Activated T-cell treated with anti-CD3 and anti-CD28 coated beads for 1 hour (primary cell): ENCODE measurements at regions not wholly inside any gene's neighbourhood (a gene's known extent, or its start where the extent isn't known, plus 50 kb on each side); places are given as distances from the start of the nearest gene placed in this dataset.

Experiments
- DNase-seq: peaks from one replicate; pipeline ENCODE4 v3.0.0-alpha.2; 2020; ENCODE audit warnings: low read depth

DNA sequence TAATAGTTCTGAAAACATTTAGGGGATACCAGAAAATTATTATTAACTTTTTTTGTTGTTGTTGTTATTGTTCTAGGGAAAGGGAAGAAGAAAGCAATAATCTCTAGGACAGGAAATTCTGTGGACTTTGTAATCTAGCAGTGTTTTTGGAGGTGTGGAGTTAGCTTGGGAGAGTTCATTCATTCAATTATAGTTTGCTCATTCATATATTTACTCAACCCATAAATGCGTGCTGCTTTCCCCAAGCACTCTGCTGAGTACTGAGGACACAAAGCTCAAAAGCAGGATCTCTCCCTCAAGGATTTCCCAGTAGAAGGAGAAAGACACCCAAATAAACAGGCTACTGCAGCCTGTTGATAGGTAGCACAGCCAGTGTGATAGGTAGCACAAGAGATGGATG, 984.3 kb downstream of the BCL11A start:
- DNase-seq, result no peak

DNA sequence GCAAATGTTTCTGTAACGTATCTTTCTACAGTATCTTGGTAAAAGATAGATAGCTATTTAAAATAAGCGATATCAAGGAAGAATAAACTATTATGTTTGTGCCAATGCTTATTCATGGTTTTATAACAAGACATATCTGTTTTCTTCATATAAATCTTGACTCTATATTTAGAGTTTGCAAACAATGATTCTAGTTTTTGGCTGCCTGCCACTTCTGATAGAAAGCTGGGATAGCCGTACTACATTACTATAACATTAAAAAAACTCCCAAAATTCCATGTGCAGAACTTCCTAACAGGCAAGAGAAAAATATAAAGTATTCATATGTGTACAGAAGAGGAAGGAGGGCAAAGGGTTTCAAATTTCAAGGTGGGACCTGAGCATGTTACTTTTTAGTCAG, 985.0 kb downstream of the BCL11A start:
- DNase-seq, result no peak

DNA sequence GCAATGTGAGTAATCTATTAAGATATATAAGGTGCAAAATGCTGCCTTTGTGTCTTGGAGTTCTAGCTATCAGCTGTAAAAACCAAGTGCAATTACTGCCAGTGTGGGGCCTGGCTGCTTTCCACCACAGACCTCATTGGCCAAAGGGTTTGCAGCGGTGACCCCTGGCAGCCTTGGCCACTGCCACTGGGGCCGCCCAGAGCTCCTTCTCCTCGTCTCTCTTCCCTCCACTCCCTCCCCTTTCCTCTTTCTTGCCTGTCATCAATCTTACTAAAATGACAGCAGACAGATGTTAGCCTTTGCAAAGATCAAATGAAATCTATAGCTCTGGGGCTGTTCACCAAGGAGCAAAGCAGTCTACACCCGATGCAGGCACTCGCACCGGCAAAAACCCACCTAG, 986.3 kb downstream of the BCL11A start:
- DNase-seq, result no peak

DNA sequence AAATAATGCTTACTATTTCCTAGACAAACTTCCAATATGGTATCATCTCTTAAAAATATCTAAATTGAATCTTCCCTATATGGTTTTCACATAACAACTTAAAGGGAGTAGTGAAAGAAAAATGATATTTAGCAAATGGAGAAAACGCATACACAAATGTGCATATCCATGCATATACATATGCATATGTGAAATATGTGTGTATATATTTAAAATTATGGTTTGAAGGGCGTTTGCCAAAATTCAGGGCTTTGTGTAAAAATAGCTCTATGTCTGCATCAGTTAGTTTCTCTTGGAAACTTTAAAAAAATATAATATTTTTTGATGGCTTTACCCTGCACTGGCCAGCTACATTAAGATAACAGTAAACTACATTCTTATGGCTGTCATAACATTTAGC, 986.7 kb downstream of the BCL11A start:
- no peak for DNase-seq

DNA sequence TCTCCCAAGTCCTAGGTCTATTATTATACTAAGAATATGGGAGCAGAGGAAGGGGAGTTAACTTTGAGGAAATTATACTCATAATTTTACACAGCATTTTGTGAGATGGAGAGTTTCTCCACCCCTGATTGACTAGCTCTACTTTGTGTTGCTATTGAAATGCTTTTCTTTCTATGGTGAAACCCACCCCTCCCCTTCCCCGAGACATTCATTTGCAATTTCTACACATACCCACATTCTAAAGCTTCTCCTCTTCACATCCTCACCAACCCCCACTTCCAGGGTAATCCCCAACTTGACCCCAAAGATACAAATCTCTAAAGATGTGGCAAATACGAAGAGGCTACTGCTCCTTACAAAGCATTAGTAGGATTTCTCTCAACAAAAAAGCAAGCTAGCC, 992.2 kb downstream of the BCL11A start:
- no peak for DNase-seq

DNA sequence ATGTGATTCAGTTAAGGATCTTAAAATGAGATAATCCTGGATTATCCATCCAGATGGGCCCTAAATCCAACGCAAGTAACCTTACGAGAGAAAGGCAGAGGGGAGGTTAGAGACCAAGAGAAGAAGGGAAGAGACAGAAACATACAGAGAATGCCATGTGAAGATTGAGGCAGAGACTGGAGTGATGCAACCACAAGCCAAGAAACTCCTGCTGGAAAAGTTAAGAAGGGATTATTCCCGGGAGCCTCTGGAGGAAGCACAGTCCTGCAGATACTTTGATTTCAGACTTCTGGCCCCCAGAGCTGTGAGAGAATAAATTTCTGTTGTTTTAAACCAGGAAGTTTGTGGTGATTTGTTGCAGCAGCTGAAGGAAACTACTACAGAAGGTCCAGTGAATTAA, 992.7 kb downstream of the BCL11A start:
- no peak for DNase-seq

DNA sequence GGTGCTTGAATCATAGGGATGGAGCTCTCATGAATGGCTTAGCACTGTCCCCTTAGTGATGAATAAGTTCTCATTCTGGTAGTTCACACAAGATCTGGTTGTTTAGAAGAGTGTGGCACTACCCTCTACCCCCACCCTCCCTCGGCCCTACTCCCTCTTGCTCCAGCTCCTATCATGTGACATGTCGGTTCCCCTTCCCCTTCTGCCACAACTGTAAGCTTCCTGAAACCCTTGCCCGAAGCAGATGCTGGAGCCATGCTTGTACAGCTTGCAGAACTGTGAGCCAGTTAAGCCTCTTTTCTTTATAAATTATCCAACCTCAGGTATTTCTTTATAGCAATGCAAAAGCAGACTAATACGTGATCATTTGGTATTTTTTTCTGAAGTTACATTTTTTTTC, 1012.6 kb downstream of the BCL11A start:
- no peak for DNase-seq

DNA sequence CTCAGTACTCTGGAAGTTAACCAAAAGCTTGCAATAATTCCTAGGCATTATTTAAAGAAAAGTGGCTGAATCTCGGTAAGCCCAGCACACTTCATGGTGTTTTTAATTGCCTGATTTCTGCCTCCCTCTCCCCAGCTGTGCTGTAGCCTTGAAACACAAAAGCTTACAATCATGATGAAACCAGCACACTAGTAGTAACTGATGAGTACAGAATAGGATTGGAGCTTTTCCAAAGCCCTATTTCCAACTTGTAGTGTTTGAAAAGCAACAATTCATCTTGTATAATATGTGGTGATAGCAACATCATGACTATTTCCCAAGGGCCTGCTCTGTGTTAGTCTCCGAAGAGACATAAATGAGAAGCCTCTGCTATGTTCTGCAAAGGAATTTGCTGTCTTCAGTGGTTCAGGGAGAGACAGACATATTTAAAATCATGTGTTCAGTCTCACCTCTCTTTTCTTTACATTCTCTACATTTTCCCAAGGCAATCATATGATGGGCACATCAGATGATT, 1015.0 kb downstream of the BCL11A start:
- DNase-seq, result no peak

DNA sequence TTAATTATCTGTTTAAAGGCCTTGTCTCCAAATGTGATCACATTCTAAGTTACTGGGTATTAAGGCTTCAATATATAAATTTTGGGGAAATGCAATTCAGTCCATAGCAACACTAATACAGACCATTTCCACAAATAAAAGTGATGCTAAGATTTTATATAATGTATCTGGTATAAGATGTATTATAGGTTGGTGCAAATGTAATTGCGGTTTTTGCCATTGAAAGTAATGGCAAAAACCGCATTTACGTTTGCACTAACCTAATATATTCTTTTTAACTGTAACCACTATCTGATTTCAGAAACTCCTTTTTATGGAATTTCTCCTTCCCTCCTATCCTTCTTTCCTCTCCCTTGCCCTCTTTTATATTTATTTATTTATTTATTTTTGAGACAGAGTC, 1020.6 kb downstream of the BCL11A start:
- DNase-seq, result no peak

DNA sequence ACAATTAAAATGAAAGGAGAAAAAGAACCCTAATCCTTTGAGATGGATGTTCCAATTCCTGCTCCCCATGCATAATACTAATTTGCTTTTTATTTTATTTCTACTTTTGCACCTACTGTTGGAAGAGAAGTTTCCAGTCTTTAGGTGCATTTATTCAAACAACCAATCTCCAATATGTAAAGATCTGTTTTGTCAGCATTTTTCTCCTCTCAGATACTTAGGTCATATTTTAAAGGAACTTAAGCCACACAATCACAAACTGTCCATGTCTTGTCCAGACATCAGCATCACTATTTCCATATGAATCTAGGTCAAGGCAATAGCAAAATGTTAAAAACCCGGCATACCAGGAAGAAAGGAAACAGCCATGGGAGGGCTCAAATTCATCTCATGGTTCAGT, 1023.2 kb downstream of the BCL11A start:
- DNase-seq, result no peak

DNA sequence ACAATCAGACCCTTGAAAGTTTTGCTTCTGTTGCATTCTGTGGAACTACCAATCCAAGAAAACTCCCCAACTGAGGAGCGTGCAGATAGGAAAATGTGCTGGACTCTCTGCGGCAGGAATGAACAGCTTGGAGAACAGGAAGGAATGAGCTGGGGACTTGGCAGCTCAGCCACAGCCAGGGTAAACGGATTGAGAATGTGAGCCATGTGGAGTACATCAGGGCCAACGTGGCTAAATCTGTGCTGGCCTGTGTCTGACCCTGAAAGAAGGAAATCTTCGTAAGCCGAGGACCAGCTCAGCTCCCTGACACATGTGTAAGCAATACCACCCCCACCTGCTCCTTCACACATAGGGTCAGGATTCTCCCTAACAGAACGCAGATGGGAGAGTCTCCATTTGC, 1023.7 kb downstream of the BCL11A start:
- no peak for DNase-seq

DNA sequence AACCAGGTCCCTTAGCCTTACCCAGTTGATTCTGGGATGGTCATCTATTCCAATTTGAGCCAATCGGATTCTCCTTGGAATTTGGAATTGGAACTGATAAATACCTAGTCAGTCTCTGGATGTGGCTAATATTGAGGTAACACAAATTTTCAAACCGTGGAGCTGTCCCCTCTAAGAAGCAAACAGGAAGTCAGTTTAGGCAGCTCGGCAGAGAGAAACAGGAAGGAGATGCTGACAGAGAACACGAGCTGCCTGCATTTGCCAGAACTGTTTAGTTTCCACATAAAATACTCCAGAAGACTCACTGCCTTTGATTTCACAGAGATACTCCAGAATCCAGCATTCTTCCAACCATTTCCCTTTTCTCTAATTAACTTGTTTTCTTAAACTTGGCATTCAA, 1024.9 kb downstream of the BCL11A start:
- DNase-seq, result no peak

DNA sequence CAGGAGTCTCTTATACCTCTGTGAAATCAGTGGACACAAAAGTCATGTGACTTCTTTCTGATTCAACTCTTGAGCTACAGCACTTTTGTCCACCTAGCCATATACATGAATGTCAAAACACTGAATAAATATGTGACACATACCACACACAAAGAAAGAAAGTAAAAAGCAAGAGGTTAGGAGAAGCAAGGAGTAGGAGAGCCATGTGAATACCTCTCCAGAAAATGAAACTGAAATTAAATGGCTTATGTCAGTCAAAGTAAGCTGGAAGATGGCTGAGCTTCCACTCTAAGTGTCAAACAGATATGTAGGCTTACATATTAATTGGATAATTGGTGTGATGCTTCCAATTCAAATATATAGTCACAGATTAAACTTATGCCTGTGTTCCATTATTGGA, 1050.5 kb downstream of the BCL11A start:
- DNase-seq, result no peak

DNA sequence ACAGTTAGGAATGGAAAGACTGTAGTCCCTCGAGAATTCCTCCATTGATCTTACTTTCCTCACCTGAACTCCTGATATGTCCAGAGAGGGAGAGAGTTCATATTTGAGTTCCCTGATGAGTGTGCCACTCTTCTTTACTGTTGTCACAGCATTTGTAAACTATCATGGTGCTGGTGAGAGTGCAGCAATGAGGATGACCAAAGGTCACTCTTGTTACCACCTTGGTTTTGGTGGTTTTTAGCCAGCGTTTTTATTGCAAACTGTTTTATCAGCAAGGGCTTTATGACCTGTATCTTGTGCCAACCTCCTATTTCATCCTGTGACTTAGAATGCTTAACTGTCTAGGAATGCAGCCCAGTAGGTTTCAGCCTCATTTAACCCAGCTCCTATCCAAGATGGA, 1062.5 kb downstream of the BCL11A start:
- DNase-seq, result no peak

DNA sequence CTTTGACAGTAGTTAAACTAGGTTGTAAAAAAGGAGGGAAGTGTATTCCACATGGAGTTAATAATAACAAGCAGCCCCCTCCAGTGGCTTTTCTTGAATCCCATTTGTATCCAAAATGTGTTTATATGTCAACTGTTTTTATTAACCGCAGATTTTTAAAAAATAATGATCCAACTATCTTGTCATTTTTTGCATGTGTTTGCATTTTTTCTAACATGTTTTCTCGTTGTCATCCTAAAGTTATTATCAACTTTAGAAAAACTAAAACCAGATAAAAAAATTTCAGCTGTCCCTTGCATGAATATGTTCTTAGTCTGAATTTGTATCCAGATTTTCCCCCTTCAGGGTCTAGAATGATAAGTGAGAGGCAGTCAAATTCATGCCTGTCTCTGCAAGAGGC, 1063.3 kb downstream of the BCL11A start:
- DNase-seq, result no peak

DNA sequence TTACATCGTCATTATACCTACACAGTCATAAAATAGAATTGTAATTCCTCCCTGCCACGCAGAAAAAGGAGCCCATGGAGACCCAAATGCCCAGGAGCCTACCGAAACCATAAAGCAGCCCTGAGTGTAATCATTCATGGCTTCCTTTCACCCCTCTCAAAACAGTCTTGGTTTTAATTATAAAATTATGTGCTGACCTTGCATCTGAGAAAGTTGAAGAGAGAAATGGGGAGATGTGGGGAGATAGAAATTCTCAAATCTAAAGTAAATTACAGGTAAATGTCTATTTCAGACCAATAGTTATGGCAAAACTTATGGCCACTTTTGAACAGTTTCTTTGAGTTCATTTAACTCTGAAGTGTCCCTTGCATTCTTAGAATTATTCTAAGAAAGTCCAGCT, 1068.8 kb downstream of the BCL11A start:
- no peak for DNase-seq

DNA sequence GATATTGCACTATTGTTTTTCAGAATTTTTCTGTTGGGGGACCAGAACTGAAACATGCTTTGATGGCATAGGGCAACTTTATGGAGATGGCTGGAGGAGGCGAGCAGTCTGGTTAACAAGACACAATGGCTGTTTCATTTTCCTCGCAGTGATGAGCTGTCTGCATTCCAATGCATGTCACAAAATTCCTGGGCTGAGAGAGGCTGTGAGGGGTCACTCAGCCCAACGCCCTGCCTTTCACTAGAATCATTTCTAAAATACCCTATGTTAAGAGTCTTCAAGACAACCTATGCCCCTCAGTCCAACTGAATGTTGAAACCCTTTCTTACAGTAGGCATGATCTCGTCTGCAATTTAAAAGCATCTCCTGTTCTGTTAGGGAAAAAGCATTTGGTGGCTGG, 1090.0 kb downstream of the BCL11A start:
- no peak for DNase-seq

DNA sequence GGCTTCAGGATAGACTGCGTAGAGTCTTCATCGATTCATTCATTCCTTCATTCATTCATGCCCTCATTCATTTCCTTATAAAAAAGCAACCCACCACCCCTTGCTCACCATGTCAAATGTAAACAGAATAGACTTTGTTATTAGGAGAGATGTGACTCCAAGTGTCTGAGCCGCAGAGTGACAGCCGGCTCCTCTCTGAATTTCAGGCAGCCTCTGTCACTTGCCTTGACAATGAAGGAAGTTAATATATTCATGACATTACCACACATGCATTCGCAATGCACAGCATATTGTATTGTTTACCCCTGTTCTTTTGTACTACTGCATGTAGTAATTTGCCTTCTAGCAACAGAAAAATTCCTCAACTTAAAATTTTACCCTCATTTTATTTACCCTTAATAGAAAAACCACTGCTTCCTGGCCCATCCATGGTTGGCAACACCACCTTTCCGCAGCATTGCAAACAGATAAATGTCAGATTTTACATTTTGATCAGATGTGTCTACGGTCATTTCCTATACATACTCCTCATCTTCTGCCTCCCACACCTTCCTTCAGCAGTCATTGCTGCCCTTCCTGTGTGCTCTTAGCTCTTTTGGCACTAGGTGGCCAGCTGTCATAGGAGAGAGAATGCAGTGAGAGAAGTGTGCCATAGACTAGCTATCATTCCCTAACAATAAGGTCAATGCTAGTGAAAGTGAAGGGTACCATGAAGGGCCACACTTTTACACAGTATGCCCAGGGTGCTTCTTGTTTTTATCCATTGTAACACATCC, 1090.8 kb downstream of the BCL11A start:
- no peak for DNase-seq

DNA sequence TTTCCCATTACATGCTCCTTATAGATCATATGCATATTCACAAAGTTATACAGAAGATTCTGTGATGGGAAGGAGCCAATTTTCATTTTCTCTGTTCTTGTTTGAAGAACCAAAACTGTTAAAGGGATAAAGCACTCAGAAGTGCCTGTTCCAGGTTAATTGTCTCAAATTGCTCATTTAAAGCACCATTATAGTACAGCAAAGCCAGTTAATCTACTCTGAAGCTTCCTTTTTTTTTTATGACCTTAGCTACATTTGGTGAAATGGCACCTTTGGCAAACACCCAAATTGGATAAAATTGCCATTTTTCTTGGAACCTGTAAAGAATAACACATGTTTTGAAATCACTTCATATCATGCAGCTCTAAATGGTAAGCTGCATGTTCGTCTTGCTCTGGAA, 1092.3 kb downstream of the BCL11A start:
- DNase-seq, result no peak

DNA sequence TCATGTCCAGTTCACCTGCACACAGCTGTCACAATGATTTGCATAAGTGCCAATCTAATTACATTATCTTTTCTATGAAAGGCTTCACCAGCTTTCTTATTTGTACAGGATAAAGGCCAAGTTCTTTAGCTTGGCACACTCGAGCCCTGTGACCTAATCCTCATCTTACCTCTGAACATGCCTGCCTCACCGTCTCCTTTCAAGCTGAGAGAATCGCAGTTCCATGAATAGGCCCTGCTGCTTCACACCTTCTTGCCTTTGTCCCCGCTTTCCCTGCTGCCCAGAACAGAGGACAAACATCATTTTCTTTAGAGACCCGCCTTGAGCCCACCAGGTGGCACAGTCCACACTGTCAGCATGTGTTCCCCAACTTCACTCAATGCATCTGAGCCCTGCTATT, 1094.7 kb downstream of the BCL11A start:
- no peak for DNase-seq

DNA sequence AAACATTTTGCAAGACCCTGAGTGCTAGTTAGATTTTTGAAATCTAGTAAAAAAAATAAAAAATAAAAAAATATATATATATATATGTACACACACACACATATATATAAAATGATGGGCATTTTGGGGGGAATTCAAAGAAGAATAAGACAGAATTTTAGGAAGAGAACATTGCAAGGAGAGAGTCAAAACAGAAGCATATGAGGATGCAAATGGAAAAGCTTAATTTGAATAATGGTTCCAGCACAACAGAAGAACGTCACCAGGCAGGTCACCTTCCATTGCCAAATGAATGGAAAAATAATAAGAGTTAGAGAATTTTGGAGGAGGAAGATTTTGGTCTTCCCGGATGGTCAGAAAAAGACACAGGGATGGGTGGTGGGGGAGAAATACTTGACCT, 1097.2 kb downstream of the BCL11A start:
- no peak for DNase-seq

DNA sequence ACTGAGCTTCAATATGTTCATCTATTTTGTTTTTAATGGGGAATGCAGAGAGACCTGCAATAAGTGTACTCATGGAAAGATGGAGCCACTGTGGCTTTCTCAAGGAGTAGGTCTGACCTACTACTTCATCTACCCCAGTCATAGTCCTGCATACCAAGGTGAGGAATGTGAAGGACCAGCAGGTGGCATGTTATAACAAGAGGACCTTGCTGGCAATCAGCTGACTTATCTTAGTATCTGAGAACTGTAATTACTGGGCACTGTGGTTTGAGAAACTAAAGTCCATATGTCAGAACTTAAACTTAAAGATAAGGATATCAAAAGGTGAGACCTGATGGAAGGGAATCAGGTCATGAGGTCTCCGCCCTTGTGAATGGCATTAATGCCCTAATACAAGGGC, 1104.2 kb downstream of the BCL11A start:
- no peak for DNase-seq

DNA sequence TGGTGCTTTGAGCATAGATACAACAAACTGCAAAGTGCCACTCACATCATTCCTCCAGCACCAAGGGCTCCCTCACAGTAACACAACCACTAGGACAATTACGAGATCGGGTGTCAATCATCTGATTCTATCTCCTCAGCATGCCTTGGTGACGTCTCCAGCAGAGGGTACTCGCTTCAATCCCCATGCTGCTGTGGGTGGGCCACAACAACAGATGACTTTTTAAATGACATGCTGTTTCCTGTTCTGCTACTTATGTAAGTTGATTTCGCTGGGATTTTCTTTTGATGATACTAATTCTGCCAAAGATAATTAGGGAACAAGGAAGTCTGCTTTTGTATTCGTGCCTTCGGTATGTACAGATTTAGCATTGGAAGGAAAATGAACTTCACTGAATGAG, 1113.0 kb downstream of the BCL11A start:
- DNase-seq, result no peak

DNA sequence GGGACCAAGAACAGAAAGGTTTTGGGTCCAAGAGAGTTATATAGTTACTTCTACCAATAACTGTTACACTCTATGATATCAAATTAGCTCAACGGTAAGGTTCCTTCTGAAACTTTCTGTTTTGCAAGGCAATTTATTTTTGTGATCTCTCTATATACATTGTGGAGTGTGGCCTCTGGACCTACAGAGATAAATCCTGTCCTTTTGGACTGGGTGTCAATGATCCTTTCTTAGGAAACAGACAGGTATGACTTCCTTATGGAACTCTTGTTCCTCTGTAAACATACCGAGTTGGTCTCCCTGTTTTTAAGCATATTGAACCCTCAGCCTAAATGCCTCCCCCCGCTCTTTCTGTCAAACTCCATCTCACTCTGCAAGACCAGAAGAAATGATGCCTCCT, 1117.8 kb downstream of the BCL11A start:
- DNase-seq, result no peak
